ENCODE measurements at regions not wholly inside any gene's neighbourhood (a gene's known extent, or its start where the extent isn't known, plus 50 kb on each side); places are given as distances from the start of the nearest gene placed in this dataset.

- TF ChIP-seq POLR2AphosphoS5 (IDR thresholded peaks at IDR 0.05), result no peak
- TF ChIP-seq POLR2A (IDR thresholded peaks at IDR 0.05), result no peak
These were observed 102.9 kb upstream of the ARHGEF3 start for GRCh38 chr3:56904552-56905215.

Measured in prostate gland (tissue), 1 donor.